ENCODE measurements at regions not wholly inside any gene's neighbourhood (a gene's known extent, or its start where the extent isn't known, plus 50 kb on each side); places are given as distances from the start of the nearest gene placed in this dataset.

DNA sequence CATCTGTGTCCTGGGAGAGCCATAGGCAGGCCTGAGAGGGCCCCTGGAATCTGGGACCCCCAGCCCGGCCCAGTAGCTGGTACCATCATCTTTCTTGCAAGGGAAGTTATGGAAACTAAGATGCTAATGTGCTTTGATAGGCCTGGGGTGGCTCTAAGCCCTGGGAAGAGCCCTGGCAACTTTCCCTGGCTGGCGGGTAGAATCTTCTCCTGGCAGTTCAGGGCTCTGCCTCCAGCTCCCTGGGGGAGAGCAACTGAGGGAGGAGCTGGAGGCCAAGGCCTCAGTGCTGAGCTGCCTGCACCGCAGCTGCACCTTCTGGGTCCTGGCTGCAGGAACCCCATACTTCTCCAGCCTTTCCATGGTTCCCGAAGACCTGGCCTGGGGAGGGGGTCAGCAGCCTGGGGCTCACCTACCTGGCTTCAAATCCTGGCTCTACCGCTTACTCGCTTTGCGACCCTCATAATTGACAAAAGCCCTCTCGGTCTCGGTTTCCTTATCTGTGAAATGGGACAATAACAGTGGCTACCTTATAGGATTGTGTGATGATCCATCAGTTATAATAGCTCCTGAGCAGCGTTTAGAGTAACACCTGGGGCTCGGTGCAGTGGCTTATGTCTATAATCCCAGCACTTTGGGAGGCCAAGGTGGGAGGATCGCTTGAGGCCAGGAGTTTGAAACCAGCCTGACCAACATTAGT lies 333.7 kb downstream of the SEC14L1 start:
- no peak for DNase-seq (ENCODE audit: low read depth)

DNA sequence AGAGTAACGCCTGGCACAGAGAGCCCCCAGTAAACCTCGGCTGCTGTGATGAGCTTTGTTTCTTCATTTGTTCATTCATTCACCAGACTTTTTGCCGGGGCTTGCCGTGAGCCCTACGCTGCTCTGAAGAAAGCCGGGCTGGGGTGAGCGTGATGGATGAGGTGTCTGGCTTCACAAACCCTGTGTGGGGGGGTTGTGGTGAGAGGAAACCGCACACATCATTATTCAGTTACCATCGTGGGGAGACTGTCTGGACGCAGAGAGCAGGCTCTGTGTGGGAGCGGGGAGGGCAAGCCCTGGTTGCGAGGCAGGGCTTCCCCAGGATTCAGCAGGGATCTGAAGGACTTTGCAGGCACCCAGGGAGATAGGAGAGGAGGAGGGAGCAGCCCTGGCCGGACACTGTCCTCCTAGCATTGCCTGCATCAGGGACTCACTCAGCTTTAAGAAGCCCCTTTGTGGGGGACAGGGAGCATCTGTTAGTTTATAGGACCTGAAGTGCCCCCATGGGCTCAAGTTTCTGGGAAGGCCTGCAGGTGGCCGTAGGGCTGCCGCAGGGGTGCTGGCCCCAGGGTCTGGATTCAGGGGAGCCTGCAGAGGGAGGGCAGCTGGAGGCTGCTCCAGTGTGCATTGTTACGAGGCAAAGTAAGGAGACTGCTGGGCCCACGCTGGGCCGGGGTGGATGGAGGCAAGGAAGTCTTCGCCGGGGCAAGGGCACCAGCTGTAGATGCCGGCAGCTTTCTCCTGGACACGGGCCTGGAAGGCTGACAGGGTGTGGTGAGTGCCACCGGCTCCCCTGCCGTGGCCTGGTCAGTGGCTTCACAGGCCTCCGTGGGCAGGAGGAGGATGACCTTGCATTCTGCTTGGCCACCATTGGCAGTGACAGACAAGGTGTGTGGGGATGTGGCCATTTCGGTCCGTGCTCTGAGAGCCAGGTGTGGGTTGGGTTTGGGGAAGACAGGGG lies 334.5 kb downstream of the SEC14L1 start:
- peak; percentile 70 for DNase-seq (ENCODE audit: low read depth)

DNA sequence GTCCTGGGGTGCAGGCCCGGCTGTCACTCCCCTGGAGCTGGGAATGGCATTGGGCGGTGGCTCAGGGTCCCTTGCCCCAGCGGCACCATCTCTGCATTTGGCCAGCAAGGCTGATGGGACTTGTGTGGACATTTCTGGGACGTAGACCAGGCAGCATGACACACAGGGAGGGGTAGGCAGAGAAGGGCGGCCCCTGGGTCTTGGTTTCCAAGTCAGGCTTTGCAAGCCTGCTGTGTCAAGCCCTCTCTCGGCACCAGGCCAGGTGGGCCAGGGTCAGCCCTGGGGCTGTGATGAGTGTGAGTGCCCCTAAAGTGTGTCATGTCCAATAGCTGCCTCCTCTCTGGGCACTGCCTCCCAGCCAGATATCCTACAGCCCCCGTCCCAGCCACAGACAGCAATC lies 335.2 kb downstream of the SEC14L1 start:
- DNase-seq (ENCODE audit: low read depth), result no peak

GRCh38 chr17:77476498-77476897 lies 335.7 kb downstream of the SEC14L1 start:
- DNase-seq (ENCODE audit: low read depth), result no peak

GRCh38 chr17:77476931-77477805 lies 336.4 kb downstream of the SEC14L1 start:
- DNase-seq (ENCODE audit: low read depth), result no peak

- DNase-seq (ENCODE audit: low read depth), result no peak
These were observed 337.5 kb downstream of the SEC14L1 start for GRCh38 chr17:77478281-77478680.

- no peak for DNase-seq (ENCODE audit: low read depth)
These were observed 338.1 kb downstream of the SEC14L1 start for GRCh38 chr17:77478899-77479298.

DNA sequence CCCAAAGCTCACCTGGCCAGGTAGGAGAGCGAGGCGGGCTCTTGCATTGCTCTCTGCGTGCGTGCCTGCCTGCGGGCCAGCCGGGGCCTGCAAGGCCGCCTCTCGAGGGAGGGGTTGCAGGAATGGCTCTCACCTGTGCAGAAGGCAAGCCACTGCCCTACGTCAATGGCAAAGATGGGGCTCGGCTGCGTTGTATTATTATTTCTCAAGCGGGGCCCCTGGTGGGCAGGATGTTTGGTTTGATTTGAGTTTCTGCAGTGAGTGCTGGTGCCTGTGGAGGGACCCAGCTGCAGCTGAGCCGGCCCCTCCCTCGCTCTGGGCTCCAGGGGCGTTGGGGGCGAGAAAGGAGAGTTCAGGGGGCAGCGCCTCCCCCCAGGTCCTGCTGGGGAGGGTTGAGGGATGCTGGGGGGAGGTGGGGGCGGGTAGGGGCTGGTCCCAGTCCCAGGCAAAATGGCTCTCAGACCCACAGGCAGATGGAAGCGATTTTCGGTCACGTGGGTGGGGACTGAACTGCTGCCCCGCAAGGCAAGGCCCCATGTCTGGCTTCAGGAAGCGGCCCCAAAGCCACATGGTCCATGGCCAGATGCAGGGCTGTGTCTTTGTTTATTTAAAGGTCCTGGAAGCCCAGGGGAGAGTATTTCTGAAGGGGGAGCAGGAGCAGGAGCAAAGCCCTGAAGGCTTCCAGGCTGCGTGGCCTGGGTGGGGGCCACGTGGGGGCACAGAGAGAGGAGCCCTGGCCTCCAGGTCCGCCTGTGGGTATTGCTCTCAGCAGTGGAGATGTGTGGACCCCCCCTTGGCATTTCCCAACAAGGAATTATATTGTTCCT lies 338.8 kb downstream of the SEC14L1 start:
- no peak for DNase-seq (ENCODE audit: low read depth)

- DNase-seq (ENCODE audit: low read depth), result no peak
These were observed 339.4 kb downstream of the SEC14L1 start for GRCh38 chr17:77480199-77480508.

GRCh38 chr17:77480509-77481215 lies 339.9 kb downstream of the SEC14L1 start:
- DNase-seq (ENCODE audit: low read depth), result no peak

- no peak for DNase-seq (ENCODE audit: low read depth)
These were observed 341.0 kb downstream of the SEC14L1 start for GRCh38 chr17:77481476-77482374.

GRCh38 chr17:77482375-77483127 lies 341.8 kb downstream of the SEC14L1 start:
- DNase-seq (ENCODE audit: low read depth), result no peak

- DNase-seq (ENCODE audit: low read depth), result no peak
These were observed 342.4 kb downstream of the SEC14L1 start for GRCh38 chr17:77483128-77483598.

DNA sequence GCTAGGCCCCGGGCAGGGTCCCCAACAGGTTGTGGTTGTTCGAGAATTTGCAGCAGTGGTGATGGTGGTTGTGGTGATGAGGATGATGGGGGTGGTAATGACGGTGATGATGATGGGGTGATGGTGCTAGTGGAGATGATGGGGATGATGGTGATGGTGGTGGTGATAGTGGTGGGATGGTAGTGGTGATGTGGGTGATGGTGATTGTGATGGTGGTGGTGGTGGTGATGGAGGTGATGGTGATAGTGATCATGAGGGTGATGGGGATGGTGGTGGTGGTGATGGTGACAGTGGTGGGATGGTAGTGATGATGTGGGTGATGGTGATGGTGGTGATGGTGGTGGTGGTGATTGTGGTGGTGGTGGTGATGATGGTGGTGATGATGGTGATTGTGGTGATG lies 343.3 kb downstream of the SEC14L1 start:
- DNase-seq (ENCODE audit: low read depth), result no peak

- DNase-seq (ENCODE audit: low read depth), result no peak
These were observed 344.5 kb downstream of the SEC14L1 start for GRCh38 chr17:77485089-77485833.

GRCh38 chr17:77487211-77487629 lies 346.5 kb downstream of the SEC14L1 start:
- DNase-seq (ENCODE audit: low read depth), result no peak

GRCh38 chr17:77487677-77488530 lies 347.1 kb downstream of the SEC14L1 start:
- DNase-seq (ENCODE audit: low read depth), result no peak
